HG03095 (cell line): ENCODE measurements at regions not wholly inside any gene's neighbourhood (a gene's known extent, or its start where the extent isn't known, plus 50 kb on each side); places are given as distances from the start of the nearest gene placed in this dataset.

Experiments used
- ATAC-seq: cut with Tn5 transposase; IDR thresholded peaks from one replicate; pipeline ENCODE4 v1.9.1; 2021; ENCODE audit warnings: moderate library complexity; ENCODE audit not compliant: unreplicated experiment

DNA sequence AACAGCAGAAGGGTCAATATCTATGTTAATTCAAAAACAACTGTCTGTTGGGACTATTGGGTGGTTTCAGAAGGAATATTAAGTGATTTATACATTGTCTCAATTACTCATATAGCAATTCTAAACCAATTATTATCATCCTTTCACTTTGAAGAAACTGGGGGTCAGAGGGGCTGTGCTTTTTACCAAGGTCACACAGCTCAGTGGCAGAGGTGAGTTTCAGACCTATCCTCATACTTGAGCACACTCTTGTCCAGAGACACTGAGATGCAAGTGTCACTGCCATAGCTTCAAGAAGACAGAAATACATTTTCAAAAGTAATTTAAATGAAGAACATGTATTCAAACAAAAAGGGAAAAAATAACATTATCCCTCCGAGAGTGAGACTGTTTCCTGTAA lies 195.3 kb downstream of the ARL4A start:
- no peak for ATAC-seq

DNA sequence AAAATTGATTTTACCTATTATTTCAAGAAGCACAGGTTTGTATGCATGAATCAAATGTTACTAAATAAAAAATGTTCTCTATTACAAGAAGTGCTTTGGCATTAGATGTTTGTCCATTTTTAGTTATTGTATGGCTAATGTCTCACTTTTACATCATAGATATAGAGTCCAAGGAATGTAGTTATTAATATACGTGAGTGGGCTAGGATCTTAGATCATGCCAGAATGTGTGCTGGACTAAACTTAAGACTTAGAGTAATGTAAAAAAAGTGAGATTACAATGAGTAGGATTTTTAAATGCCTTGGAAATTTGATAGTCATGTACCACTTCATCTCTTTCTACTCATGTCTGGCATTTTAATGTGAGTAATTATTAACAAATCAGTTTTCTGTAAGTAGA lies 196.6 kb downstream of the ARL4A start:
- no peak for ATAC-seq

DNA sequence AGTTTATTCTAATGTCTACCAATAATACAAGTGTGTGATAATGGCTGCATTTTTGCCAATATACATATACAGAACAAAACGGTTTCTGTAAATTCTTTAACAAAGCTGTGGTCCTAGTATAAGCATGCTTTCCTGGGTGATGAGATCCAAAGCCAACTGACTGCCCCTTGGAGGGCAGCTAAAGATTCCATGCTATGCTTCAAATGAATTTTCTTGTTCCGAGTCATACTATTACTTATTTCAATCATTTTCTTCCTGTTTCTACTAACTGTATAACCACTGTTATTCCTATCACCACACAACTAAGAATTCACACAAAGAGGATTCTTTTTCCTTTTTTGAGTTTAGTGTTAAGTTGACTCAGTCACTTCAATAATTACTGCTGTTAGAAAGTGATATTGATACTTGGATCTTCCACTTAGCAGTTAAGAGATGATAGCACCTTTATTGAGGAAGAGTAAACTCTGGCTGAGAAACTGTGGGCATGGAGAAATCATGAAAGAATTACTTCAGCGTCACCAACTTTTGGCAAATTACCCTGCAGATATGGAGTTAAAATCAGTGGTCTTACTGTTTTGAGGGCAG lies 197.5 kb downstream of the ARL4A start:
- no peak for ATAC-seq

GRCh38 chr7:12888717-12889116 lies 201.3 kb downstream of the ARL4A start:
- ATAC-seq: no peak

GRCh38 chr7:12889391-12889790 lies 202.0 kb downstream of the ARL4A start:
- ATAC-seq: no peak

- no peak for ATAC-seq
These were observed 203.2 kb downstream of the ARL4A start for GRCh38 chr7:12890586-12890985.

DNA sequence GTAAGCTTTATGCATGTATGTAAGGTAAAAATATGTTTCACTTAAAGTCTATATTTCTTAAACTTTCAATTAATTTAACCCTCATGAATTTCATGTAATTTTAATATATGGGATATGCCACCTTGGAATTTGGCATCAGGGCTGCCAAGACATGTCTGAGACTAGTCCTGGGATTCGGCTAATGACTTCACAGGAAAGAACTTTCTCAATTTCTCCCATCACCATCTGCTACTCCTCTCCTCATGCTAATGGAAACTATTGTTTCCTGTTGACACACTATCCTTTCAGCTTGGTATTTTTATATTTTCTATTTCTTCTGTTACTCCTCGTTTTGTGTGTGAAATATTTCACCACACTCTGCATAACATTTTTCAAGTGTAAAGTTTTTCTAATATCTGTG lies 205.9 kb downstream of the ARL4A start:
- no peak for ATAC-seq

DNA sequence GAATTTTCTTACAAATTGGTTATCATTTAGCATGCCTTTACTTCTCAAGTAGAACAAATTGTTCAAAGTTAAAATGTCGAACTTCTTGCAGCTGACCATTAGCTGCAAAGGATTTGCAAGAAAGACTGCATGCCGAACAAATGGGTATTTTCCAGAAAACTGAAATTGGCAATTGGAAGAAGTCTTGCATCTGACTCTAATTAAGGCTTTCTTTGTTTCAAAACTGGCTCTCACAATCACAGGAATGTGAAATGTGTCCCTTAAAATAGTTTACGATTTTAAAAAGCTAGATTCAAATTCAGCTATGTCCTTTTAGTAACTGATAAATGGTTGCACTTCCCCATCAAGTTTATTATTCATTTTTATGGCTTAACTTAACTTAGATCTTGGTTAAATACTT lies 207.9 kb downstream of the ARL4A start:
- no peak for ATAC-seq

DNA sequence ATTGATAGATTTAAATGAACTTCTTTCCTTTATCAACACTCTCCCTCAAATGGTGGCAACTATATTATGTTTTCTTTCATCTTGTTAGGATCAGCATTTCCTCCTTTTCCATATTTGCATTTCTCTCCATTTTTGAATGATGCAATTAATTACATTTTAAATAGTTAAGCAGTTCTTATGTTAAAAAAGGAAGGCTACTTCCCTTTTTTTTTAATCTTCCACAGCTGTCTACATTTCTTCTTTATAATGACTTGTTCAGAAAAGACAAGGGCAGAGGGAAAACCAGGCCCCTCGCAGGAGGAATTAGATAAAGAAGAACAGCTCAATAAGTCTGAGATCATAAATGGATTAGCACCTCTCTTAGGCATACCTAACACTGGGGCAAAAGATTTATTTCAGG lies 208.9 kb downstream of the ARL4A start:
- no peak for ATAC-seq

- no peak for ATAC-seq
These were observed 210.6 kb downstream of the ARL4A start for GRCh38 chr7:12898004-12898403.

DNA sequence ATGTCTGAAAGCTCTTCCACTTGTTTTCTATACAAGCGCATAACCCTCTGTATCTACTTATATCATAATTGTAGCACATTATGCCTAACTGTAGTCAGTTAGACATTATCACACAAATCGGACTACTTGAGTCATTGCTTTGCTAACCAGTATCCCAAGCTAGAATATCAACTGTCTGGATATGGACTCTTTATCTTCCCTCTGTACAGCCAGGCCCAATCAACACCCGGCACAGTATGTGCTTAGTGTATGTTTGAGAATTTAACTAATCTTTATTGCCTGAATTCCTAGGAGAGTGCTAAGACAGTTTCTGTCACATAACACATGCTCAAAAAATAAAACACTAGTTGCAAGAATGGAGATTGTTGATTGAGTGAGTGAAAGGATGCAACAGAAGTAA lies 211.2 kb downstream of the ARL4A start:
- ATAC-seq: no peak

DNA sequence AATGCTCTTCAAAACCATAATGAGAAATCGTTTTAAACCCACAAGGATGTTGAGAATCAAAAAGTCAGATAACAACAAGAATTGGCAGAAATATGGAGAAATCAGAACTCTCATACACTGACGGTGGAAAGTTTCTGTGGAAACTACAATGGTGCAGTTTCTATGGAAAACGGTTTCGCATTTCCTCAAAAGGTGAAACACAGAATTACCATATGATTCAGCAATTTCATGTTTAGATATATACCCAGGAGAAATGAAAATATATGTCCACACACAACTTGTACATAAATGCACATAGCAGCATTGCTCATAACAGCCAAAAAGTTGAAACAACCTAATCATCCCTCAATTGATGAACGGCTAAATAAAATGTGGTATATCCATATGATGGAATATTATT lies 218.2 kb downstream of the ARL4A start:
- ATAC-seq: no peak

- no peak for ATAC-seq
These were observed 220.3 kb downstream of the ARL4A start for GRCh38 chr7:12907774-12908173.

- no peak for ATAC-seq
These were observed 222.1 kb downstream of the ARL4A start for GRCh38 chr7:12909483-12909882.

GRCh38 chr7:12911053-12911452 lies 223.6 kb downstream of the ARL4A start:
- ATAC-seq: no peak

- ATAC-seq: no peak
These were observed 225.6 kb downstream of the ARL4A start for GRCh38 chr7:12913002-12913401.

DNA sequence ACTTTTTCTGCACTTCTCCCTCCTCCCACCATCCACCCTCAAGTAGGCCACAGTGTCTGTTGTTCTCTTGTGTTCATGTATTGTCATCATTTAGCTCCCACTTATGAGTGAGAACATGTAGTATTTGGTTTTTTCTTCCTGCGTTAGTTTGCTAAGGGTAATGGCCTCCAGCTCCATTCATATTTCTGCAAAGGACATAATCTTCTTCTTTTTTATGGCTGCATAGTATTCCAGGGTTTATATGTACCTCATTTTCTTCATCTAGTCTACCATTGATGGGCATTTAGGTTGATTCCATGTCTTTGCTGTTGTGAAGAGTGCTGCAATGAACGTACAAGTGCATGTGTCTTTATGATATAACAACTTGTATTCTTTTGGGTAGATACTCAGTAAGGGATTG lies 230.4 kb downstream of the ARL4A start:
- no peak for ATAC-seq

DNA sequence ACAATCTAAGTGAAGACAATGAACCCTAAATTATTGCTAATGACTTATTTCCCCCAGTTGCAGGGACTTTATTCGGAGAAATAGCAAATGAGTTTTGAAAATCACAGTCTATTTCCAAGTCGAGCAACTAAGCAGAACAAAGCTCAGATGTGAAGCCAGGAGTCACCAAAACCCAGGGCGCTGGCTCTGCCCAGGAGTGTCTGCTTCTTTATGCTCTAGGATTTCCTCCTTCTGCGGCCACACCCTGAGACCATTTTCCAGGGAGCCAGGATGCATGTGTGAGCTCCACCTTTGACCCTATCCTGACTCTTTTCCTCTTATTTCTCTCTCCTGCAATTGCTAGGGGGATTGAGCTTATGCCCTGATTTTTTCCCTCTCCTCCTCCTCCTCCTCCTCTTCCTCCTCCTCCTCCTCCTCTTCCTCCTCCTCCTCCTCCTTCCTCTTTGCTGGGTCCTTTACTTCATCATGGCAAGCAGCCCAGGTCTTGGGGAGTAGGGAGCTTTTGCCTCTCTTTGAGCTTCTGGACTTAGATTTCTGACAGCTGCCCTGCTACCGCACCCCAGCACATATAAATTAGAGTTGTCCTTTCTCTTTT lies 234.4 kb downstream of the ARL4A start:
- no peak for ATAC-seq

DNA sequence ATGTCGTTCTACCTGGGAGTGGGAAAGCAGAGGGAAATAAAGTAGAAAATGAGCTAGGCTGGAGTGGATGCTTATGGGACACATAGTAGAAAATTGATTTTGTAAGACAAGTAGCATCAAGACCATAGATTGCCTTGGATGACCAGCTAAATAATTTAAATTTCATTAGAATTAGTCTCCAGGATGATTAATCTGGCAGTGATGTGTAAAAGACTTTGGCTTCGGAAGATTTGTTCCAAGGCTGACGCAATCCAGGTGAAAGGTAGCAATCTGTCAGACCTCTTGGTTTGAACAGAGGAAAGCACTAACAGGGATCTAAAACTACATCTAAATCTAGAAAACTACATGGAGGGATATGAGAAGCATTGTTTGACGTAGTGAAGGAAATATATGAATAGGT lies 236.5 kb downstream of the ARL4A start:
- no peak for ATAC-seq

DNA sequence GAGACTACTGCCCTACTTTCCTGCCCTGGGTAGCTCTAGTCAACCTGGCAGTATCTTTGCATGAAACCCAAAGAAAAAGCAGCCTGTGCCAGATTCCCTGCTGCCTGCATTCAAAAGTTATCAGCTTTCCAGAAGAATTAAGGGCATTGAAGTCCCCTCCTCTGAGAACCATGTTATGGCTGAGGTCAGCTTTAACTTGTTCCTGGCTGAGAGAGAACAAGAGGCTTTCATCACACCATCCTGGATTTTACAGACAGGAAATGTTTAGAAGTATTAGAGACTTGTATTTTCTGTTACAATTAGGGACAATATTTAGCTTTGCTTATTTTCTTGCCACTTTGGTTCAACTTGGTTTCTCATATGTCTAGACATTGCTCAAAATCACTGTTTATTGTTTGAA lies 238.8 kb downstream of the ARL4A start:
- no peak for ATAC-seq

DNA sequence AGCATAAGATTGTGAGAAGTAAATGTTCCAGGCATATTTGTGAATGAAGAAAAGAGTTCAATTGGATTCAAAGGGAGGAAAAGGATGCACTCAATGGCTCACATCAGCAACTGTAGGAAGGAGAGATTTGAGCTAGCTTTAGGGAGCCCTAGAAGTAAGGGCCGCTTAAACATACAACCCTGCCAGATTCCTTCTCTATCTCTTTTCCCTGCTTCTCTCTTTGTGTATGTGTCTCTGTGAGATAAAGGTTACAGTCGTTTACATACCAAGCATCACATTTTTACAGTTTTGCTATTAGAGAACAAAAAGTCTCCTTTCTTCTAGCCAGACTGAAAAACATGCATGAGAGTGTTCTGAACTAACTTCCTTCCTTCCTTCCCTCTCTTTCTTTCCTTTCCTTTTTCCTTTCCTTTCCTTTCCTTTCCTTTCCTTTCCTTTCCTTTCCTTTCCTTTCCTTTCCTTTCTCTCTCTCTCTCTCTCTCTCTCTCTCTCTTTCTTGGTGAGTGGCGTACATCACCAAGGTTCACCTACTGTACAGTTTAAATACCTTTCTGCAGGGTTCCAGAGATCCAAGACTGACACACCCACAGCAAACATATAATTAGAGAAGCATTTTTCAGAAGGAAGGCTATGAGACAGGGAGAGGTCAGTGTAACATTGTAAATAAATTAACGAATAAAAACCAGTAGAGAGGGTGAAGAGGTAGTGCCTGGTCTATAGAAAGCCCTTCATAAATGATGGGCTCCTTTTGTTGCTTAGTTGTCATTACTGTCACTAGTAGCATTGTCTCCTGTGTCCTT lies 240.4 kb downstream of the ARL4A start:
- no peak for ATAC-seq

DNA sequence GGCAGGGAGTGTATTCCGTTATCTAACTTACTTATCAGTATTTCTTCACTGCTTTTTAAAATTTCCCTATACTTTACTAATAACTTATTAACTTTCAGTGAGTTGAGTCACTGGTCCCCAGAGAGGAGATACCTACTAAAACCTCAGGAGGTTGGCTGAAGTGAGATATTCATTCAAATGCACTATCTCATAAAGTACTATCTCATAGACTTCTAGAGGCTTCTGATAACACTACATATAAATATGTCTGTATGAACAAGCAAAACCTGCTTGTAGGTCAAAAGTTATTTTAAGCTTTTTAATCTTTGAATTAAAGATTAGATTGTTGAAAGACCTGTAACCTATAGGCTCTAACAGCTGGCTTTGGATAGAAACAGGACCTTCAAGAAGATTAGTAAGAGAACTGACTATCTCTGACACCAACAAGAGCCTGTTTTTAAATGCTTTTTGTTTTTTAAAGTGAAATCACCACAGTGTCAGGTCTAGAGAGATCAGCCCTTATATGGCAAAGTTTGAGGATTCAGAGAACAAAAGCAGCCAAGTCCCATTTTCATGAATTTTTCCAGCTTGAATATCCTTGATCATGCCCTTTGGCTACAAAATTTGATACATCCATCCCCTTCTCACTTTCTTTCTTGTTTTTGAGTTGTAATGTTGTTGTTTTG lies 242.2 kb downstream of the ARL4A start:
- ATAC-seq: no peak
